ENCODE measurements at regions not wholly inside any gene's neighbourhood (a gene's known extent, or its start where the extent isn't known, plus 50 kb on each side); places are given as distances from the start of the nearest gene placed in this dataset.

GRCh38 chr13:65829241-65830008, 1400.7 kb downstream of the PCDH9 start:
- TF ChIP-seq CTCF (IDR thresholded peaks at IDR 0.05) (no peak), POLR2A (IDR thresholded peaks at IDR 0.05) (no peak), EP300 (IDR thresholded peaks at IDR 0.05) (no peak), POLR2AphosphoS5 (IDR thresholded peaks at IDR 0.05) (no peak)

Measured in suprapubic skin (tissue), 4 donors.